CD4-positive, alpha-beta T cell treated with Interleukin-10 for 1 hour (primary cell): ENCODE measurements at regions not wholly inside any gene's neighbourhood (a gene's known extent, or its start where the extent isn't known, plus 50 kb on each side); places are given as distances from the start of the nearest gene placed in this dataset.

ENCODE experiments used
- DNase-seq: peaks from one replicate; pipeline ENCODE4 v3.0.0-alpha.2; 2020

- no peak for DNase-seq
Measured at GRCh38 chr21:16992448-16992847, 520.4 kb upstream of the CXADR start.

GRCh38 chr21:16993416-16994038, 519.3 kb upstream of the CXADR start:
- no peak for DNase-seq

- DNase-seq, result no peak
Measured at GRCh38 chr21:17002594-17003257, 510.1 kb upstream of the CXADR start.

GRCh38 chr21:17003258-17003615, 509.6 kb upstream of the CXADR start:
- no peak for DNase-seq

- no peak for DNase-seq
Measured at GRCh38 chr21:17003763-17004373, 509.0 kb upstream of the CXADR start.

GRCh38 chr21:17032141-17032655, 480.6 kb upstream of the CXADR start:
- DNase-seq, result no peak

- no peak for DNase-seq
Measured at GRCh38 chr21:17044696-17045095, 468.1 kb upstream of the CXADR start.

- DNase-seq, result no peak
Measured at GRCh38 chr21:17045214-17045853, 467.5 kb upstream of the CXADR start.

GRCh38 chr21:17048974-17049373, 463.9 kb upstream of the CXADR start:
- DNase-seq, result no peak

GRCh38 chr21:17050156-17050555, 462.7 kb upstream of the CXADR start:
- DNase-seq, result no peak

GRCh38 chr21:17050646-17051045, 462.2 kb upstream of the CXADR start:
- no peak for DNase-seq

- DNase-seq, result no peak
Measured at GRCh38 chr21:17051054-17051453, 461.8 kb upstream of the CXADR start.

- no peak for DNase-seq
Measured at GRCh38 chr21:17053321-17053720, 459.5 kb upstream of the CXADR start.

GRCh38 chr21:17059936-17060335, 452.9 kb upstream of the CXADR start:
- no peak for DNase-seq

GRCh38 chr21:17066006-17066405, 446.8 kb upstream of the CXADR start:
- no peak for DNase-seq

GRCh38 chr21:17071093-17071492, 441.8 kb upstream of the CXADR start:
- DNase-seq, result no peak

- DNase-seq, result no peak
Measured at GRCh38 chr21:17081193-17081592, 431.6 kb upstream of the CXADR start.

GRCh38 chr21:17082843-17083483, 429.9 kb upstream of the CXADR start:
- DNase-seq, result no peak

- DNase-seq, result no peak
Measured at GRCh38 chr21:17085707-17086106, 427.1 kb upstream of the CXADR start.

- no peak for DNase-seq
Measured at GRCh38 chr21:17088500-17088899, 424.3 kb upstream of the CXADR start.

- DNase-seq, result no peak
Measured at GRCh38 chr21:17089091-17089491, 423.8 kb upstream of the CXADR start.

- no peak for DNase-seq
Measured at GRCh38 chr21:17101696-17102095, 411.1 kb upstream of the CXADR start.

- no peak for DNase-seq
Measured at GRCh38 chr21:17105932-17106331, 406.9 kb upstream of the CXADR start.
